GM23338 (cell line): ENCODE measurements at regions not wholly inside any gene's neighbourhood (a gene's known extent, or its start where the extent isn't known, plus 50 kb on each side); places are given as distances from the start of the nearest gene placed in this dataset.

Source experiments
- CTCF ChIP-seq, 2 experiments: fragments of 200-600 bp in 1 of 2; sonication (generic) in 1 of 2; conservative IDR thresholded peaks; 2 replicates each; pipeline versions ENCODE4 v1.5.1 to v1.6.1; 2016 to 2017; ENCODE audit warnings: antibody characterized with exemption in 2 of 2, low read depth in 2 of 2, mild to moderate bottlenecking in 2 of 2, moderate library complexity in 1 of 2
- ETS1 ChIP-seq: IDR thresholded peaks from 2 replicates; pipeline ENCODE4 v1.6.1; 2016; ENCODE audit warnings: antibody characterized with exemption
- EZH2 ChIP-seq: fragments of 200-600 bp; sonication (generic); IDR thresholded peaks from one replicate; pipeline ENCODE4 v1.8.0; 2017; ENCODE audit warnings: antibody characterized with exemption, mild to moderate bottlenecking, low read depth; ENCODE audit not compliant: unreplicated experiment
- EZH2phosphoT487 ChIP-seq: fragments of 200-600 bp; sonication (generic); IDR thresholded peaks from one replicate; pipeline ENCODE4 v1.8.1; 2018; ENCODE audit warnings: antibody characterized with exemption; ENCODE audit not compliant: unreplicated experiment
- JUNB ChIP-seq: IDR thresholded peaks from one replicate; pipeline ENCODE4 v1.6.1; 2016; ENCODE audit warnings: antibody characterized with exemption; ENCODE audit not compliant: unreplicated experiment
- POLR2AphosphoS5 ChIP-seq: IDR thresholded peaks from 2 replicates; pipeline ENCODE4 v1.6.1; 2016; ENCODE audit warnings: antibody characterized with exemption, low read depth
- ZNF114 ChIP-seq: fragments of 250-450 bp; sonication (Bioruptor Pico); IDR thresholded peaks from 2 replicates; pipeline ENCODE4 v1.5.0; 2020; ENCODE audit warnings: mild to moderate bottlenecking, moderate library complexity
- ZNF331 ChIP-seq: fragments of 250-450 bp; sonication (Bioruptor Pico); IDR thresholded peaks from 2 replicates; pipeline ENCODE4 v1.5.0; 2020; ENCODE audit warnings: low read depth, mild to moderate bottlenecking, moderate library complexity
- ZNF462 ChIP-seq: fragments of 250-450 bp; sonication (Bioruptor Pico); IDR thresholded peaks from 2 replicates; pipeline ENCODE4 v1.5.0; 2020; ENCODE audit warnings: mild to moderate bottlenecking, moderate library complexity
- TF ChIP-seq, protein P1 (sequence below): IDR thresholded peaks from one replicate; pipeline ENCODE4 v1.6.1; 2018; ENCODE audit warnings: antibody characterized with exemption; ENCODE audit not compliant: unreplicated experiment

DNA sequence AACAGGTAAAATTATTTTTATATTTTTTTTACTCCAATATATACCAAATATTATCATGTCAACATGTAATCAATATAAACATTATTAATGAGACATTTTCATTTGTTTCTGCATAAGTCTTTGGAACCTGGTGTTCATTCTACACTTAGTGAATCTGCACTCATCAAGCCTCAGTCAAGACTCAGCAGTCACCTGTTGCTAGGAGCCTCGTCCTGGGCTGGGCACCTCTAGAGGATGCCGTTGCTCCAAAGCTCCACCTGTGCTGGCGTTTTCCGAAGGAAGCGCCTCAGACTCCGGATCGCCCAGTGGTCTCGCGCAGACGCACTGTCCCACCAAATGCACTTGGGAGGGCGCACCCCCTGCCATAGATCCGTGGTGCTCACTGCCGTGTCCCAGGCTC lies 604.7 kb upstream of the MKI67 start:
- TF ChIP-seq JUNB: no peak
- TF ChIP-seq CTCF (conservative IDR thresholded peaks at IDR 0.05; ENCODE audit: low read depth in 2 of 2): 0 out of 4 replicates have a peak, but pooled peaks of 1 of the 2 experiments have one; percentile 2
- TF ChIP-seq POLR2AphosphoS5: no peak
- no peak for TF ChIP-seq ZNF331
- TF ChIP-seq ETS1: no peak
- TF ChIP-seq ZNF114: no peak
- no peak for TF ChIP-seq EZH2
- TF ChIP-seq ZNF462 (CRISPR knock-in tag): no peak
- TF ChIP-seq, protein P1, sequence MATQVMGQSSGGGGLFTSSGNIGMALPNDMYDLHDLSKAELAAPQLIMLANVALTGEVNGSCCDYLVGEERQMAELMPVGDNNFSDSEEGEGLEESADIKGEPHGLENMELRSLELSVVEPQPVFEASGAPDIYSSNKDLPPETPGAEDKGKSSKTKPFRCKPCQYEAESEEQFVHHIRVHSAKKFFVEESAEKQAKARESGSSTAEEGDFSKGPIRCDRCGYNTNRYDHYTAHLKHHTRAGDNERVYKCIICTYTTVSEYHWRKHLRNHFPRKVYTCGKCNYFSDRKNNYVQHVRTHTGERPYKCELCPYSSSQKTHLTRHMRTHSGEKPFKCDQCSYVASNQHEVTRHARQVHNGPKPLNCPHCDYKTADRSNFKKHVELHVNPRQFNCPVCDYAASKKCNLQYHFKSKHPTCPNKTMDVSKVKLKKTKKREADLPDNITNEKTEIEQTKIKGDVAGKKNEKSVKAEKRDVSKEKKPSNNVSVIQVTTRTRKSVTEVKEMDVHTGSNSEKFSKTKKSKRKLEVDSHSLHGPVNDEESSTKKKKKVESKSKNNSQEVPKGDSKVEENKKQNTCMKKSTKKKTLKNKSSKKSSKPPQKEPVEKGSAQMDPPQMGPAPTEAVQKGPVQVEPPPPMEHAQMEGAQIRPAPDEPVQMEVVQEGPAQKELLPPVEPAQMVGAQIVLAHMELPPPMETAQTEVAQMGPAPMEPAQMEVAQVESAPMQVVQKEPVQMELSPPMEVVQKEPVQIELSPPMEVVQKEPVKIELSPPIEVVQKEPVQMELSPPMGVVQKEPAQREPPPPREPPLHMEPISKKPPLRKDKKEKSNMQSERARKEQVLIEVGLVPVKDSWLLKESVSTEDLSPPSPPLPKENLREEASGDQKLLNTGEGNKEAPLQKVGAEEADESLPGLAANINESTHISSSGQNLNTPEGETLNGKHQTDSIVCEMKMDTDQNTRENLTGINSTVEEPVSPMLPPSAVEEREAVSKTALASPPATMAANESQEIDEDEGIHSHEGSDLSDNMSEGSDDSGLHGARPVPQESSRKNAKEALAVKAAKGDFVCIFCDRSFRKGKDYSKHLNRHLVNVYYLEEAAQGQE: no peak
- no peak for TF ChIP-seq EZH2phosphoT487
